ENCODE measurements at regions not wholly inside any gene's neighbourhood (a gene's known extent, or its start where the extent isn't known, plus 50 kb on each side); places are given as distances from the start of the nearest gene placed in this dataset.

GRCh38 chr11:56932572-56933220 is 56.0 kb upstream of the OR5AK2 start:
- no peak for TF ChIP-seq CTCF (IDR thresholded peaks at IDR 0.05)

GRCh38 chr11:56923116-56923515 is 65.6 kb upstream of the OR5AK2 start:
- TF ChIP-seq CTCF (IDR thresholded peaks at IDR 0.05), result no peak

GRCh38 chr11:56922421-56922820 is 66.3 kb upstream of the OR5AK2 start:
- TF ChIP-seq CTCF (IDR thresholded peaks at IDR 0.05), result no peak

GRCh38 chr11:56917708-56918400 is 70.9 kb upstream of the OR5AK2 start:
- no peak for TF ChIP-seq CTCF (IDR thresholded peaks at IDR 0.05)

- no peak for TF ChIP-seq CTCF (IDR thresholded peaks at IDR 0.05)
Measured at GRCh38 chr11:56916587-56916986, 72.1 kb upstream of the OR5AK2 start.

GRCh38 chr11:56916162-56916561 is 72.6 kb upstream of the OR5AK2 start:
- TF ChIP-seq CTCF (IDR thresholded peaks at IDR 0.05), result no peak

GRCh38 chr11:56911312-56911711 is 77.4 kb upstream of the OR5AK2 start:
- no peak for TF ChIP-seq CTCF (IDR thresholded peaks at IDR 0.05)
